HUES6 (cell line): ENCODE measurements at regions not wholly inside any gene's neighbourhood (a gene's known extent, or its start where the extent isn't known, plus 50 kb on each side); places are given as distances from the start of the nearest gene placed in this dataset.

ENCODE experiments used
- H3K27ac ChIP-seq: 2 replicates; pipeline ENCODE4 v1.7.0; 2013; ENCODE audit warnings: low read depth, mild to moderate bottlenecking, low read length, inconsistent platforms
- H3K27me3 ChIP-seq: 2 replicates; pipeline ENCODE4 v1.6.1; 2013; ENCODE audit warnings: low read length; ENCODE audit not compliant: control insufficient read depth, insufficient read depth
- H3K36me3 ChIP-seq: 2 replicates; pipeline ENCODE4 v1.6.1; 2013; ENCODE audit warnings: low read length; ENCODE audit not compliant: control insufficient read depth, insufficient read depth
- H3K4me1 ChIP-seq: 2 replicates; pipeline ENCODE4 v1.6.1; 2013; ENCODE audit warnings: low read length; ENCODE audit not compliant: control insufficient read depth, insufficient read depth
- H3K4me3 ChIP-seq: 2 replicates; pipeline ENCODE4 v1.5.1; 2013; ENCODE audit warnings: low read depth, low read length
- H3K9ac ChIP-seq: one replicate; pipeline ENCODE4 v1.6.1; 2013; ENCODE audit warnings: mild to moderate bottlenecking, low read length
- H3K9me3 ChIP-seq: 2 replicates; pipeline ENCODE4 v1.6.1; 2013; ENCODE audit warnings: low read depth, low read length; ENCODE audit not compliant: control insufficient read depth, insufficient read depth

DNA sequence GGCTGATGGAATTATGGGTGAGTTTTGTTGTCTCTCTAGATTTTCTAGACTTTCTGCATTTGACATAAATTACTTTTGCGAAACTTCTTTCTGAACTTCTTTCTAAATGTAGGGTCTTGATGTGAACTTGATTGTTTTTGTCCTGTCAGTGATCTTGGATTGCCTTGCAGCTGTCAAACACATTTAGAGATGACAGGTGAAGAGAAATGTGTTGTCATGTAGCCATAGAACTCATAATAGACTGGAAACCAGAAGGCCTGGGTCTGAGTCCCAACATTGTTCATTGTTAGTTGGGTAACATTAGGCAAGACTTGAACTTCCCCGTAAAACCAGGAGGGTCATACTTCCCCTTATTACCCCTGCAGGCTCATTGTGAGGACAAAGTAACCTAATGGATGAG is 109.0 kb downstream of the LRIG3 start:
- no peaks in the 10 kb centered on the region for H3K27me3 ChIP-seq
- H3K4me3 ChIP-seq, result no peak overlapping the region
- H3K4me1 ChIP-seq, result 0 out of 2 replicates have a peak, but pooled peaks cover 3% of the 10 kb centered on the region
- no peaks in the 10 kb centered on the region for H3K36me3 ChIP-seq
- no peak overlapping the region for H3K9ac ChIP-seq
- no peaks in the 10 kb centered on the region for H3K9me3 ChIP-seq
- no peak overlapping the region for H3K27ac ChIP-seq

DNA sequence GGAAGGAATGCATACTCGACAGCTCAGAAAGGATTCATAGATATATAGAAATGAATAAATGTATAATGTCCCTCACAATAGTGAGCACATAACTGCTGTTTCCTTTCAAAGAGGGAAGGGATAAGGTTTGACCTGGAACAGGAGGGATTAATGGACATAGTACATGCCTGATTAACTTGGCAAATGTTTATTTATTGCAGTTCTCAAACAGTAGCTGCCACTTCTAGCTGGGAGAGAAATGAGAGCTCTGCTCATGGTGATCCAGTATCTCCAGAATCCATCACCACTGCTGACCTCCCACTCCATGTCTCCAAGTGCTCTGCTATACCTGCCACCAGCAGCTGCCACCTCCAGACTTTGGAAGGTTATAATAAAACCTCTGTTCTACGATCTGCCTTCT is 108.1 kb downstream of the LRIG3 start:
- H3K27me3 ChIP-seq, result no peaks in the 10 kb centered on the region
- no peak overlapping the region for H3K4me3 ChIP-seq
- no peaks in the 10 kb centered on the region for H3K9me3 ChIP-seq
- 0 out of 2 replicates have a peak, but pooled peaks cover 3% of the 10 kb centered on the region for H3K4me1 ChIP-seq
- no peak overlapping the region for H3K9ac ChIP-seq
- no peaks in the 10 kb centered on the region for H3K36me3 ChIP-seq
- H3K27ac ChIP-seq, result no peak overlapping the region

DNA sequence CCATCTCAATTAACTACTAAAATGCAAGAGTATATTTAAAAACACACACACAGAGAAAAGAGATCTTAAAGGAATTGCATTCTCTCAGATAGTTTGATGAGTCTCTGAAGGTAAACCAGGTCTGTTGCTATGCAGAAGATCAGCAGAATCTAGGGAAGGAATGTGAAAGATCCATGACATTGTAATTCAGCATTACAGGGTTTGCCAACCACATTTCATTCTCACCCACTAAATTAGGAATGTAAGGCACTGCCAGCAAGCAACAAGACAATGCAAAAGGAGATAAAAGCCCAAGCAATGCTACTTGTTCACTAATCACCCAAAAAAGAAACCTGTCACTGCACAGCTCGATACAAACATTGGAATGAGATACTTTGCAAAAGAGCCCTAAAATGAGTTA is 106.3 kb downstream of the LRIG3 start:
- Histone ChIP-seq H3K9ac (no peak overlapping the region), H3K4me1 (0 out of 2 replicates have a peak, but pooled peaks cover 3% of the 10 kb centered on the region), H3K4me3 (no peak overlapping the region), H3K27me3 (no peaks in the 10 kb centered on the region), H3K36me3 (no peaks in the 10 kb centered on the region), H3K27ac (no peak overlapping the region), H3K9me3 (no peaks in the 10 kb centered on the region)

DNA sequence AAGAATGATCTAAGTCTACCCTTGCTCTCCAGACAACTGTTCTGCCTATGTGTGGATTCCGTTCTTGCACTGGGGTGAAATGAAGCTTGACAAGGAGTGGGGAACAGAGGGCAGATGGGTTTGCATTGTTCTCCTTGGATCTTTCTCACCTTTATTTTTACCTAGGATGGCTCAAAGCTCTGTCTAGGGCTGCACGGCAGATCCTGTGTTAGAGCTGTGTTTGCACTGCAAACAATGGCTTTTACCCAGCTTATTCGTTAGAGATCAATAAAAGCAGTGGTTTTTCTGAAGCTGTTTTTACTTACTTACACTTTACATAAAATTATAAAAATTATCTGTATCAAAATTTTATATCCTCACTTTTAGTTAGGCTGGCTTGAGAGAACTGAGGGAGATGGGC is 105.1 kb downstream of the LRIG3 start:
- Histone ChIP-seq H3K27ac (no peak overlapping the region), H3K9ac (no peak overlapping the region), H3K4me3 (no peak overlapping the region), H3K36me3 (no peaks in the 10 kb centered on the region), H3K9me3 (no peaks in the 10 kb centered on the region), H3K4me1 (0 out of 2 replicates have a peak, but pooled peaks cover 3% of the 10 kb centered on the region), H3K27me3 (no peaks in the 10 kb centered on the region)

DNA sequence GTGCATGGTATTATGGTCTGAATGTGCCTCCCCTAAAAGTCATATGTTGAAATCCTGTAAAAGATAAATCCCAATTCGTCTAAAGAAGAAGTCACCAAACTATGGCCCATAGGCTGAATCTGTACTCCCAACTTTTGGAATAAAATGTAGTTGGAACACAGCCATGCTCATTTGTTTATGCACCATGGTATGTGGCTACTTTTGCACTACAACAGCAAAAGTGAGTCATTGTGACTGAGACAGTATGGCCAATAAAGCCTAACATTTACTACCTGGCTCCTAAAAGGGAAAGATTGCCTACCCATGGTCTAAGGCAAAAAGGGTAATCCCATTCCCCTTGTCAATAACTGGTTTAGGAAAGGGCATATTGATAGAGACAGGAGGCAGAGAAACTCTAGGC is 101.8 kb downstream of the LRIG3 start:
- Histone ChIP-seq H3K4me1 (0 out of 2 replicates have a peak, but pooled peaks cover 3% of the 10 kb centered on the region), H3K9ac (no peak overlapping the region), H3K27me3 (no peaks in the 10 kb centered on the region), H3K9me3 (no peaks in the 10 kb centered on the region), H3K4me3 (no peak overlapping the region), H3K27ac (no peak overlapping the region), H3K36me3 (no peaks in the 10 kb centered on the region)

DNA sequence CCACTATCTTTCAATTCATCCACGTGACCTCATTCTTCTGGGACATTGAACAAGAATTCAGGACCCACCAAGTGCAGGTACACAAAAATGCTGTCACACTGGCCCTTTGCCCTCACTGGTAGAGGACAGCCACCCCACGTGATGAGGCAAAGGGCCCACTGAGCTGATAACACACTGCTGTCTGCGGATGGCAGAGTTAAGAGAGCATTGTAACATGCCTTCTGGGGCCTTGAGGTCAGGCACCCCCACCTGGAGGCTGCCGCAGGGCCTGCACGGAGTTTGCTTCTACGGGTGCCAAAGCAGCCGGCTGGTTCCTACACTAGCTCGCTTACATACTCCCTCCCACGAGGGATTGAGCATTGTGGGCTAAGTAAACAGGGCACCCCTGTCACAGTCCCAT is 101.0 kb downstream of the LRIG3 start:
- H3K27ac ChIP-seq, result no peak overlapping the region
- H3K4me3 ChIP-seq, result no peak overlapping the region
- H3K9ac ChIP-seq, result no peak overlapping the region
- H3K4me1 ChIP-seq, result no peaks in the 10 kb centered on the region
- no peaks in the 10 kb centered on the region for H3K36me3 ChIP-seq
- no peaks in the 10 kb centered on the region for H3K27me3 ChIP-seq
- no peaks in the 10 kb centered on the region for H3K9me3 ChIP-seq

DNA sequence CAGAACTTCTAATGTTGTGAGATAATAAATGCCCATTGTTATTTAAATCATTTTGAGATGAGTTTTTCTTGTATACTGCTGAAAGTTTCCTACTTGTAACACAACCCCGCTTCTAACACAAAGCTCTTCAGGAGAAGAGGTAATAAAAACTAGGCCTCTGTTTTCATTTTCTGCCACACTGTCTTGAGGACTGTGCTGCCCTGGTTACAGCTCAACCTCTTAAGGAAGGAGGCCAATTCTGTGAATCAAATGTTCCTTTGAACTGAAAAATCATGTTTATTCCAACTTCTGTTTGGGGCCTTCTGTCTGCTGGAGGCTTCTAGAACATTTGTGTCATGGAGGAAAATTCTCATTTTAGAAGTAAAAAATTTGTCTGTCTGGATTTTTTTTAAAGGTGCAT is 100.3 kb downstream of the LRIG3 start:
- Histone ChIP-seq H3K9me3 (no peaks in the 10 kb centered on the region), H3K27ac (no peak overlapping the region), H3K4me3 (no peak overlapping the region), H3K36me3 (no peaks in the 10 kb centered on the region), H3K4me1 (no peaks in the 10 kb centered on the region), H3K27me3 (no peaks in the 10 kb centered on the region), H3K9ac (no peak overlapping the region)
